ENCODE measurements at regions not wholly inside any gene's neighbourhood (a gene's known extent, or its start where the extent isn't known, plus 50 kb on each side); places are given as distances from the start of the nearest gene placed in this dataset.

- no peak for TF ChIP-seq TAF1 (IDR thresholded peaks at IDR 0.05; ENCODE audit: borderline replicate concordance, insufficient read depth, low read length)
- no peak for TF ChIP-seq POLR2AphosphoS5 (IDR thresholded peaks at IDR 0.05; ENCODE audit: low read depth, low read length)
- TF ChIP-seq SIN3A (IDR thresholded peaks at IDR 0.05; ENCODE audit: borderline replicate concordance, insufficient read depth, low read length): no peak
These were observed 288.6 kb downstream of the UACA start for GRCh38 chr15:70474471-70475406.
